Endodermal cell (in vitro differentiated cells): ENCODE measurements at regions not wholly inside any gene's neighbourhood (a gene's known extent, or its start where the extent isn't known, plus 50 kb on each side); places are given as distances from the start of the nearest gene placed in this dataset.

Experiments
- DNase-seq: peaks from one replicate; pipeline ENCODE4 v3.0.0-alpha.2; 2017
- H3K27ac ChIP-seq: 2 replicates; pipeline ENCODE4 v1.5.1; 2013; ENCODE audit warnings: mild to moderate bottlenecking, low read depth, low read length, moderate library complexity
- H3K27me3 ChIP-seq: 2 replicates; pipeline ENCODE4 v1.6.1; 2013; ENCODE audit warnings: mild to moderate bottlenecking, low read length, moderate library complexity; ENCODE audit not compliant: insufficient read depth, control insufficient read depth, poor library complexity, severe bottlenecking
- H3K36me3 ChIP-seq: 2 replicates; pipeline ENCODE4 v1.7.0; 2013; ENCODE audit warnings: mild to moderate bottlenecking, low read length, moderate library complexity; ENCODE audit not compliant: control insufficient read depth, insufficient read depth
- H3K4me1 ChIP-seq: one replicate; pipeline ENCODE4 v1.7.0; 2013; ENCODE audit warnings: low read length; ENCODE audit not compliant: control insufficient read depth, insufficient read depth
- H3K4me3 ChIP-seq: 2 replicates; pipeline ENCODE4 v1.5.1; 2013; ENCODE audit warnings: mild to moderate bottlenecking, low read length, moderate library complexity
- H3K9ac ChIP-seq: 2 replicates; pipeline ENCODE4 v1.6.1; 2013; ENCODE audit warnings: mild to moderate bottlenecking, low read length, moderate library complexity; ENCODE audit not compliant: poor library complexity, severe bottlenecking; ENCODE audit errors: extremely low read depth
- H3K9me3 ChIP-seq: 2 replicates; pipeline ENCODE4 v1.6.1; 2013; ENCODE audit warnings: mild to moderate bottlenecking, low read length, moderate library complexity; ENCODE audit not compliant: control insufficient read depth
- H3K27ac Mint-ChIP-seq: 2 replicates; pipeline ENCODE4 v1.8.0; 2020; ENCODE audit warnings: mixed read lengths
- H3K27me3 Mint-ChIP-seq: 2 replicates; pipeline ENCODE4 v1.8.0; 2021; ENCODE audit warnings: mild to moderate bottlenecking, mixed read lengths; ENCODE audit not compliant: insufficient read depth
- H3K36me3 Mint-ChIP-seq: 2 replicates; pipeline ENCODE4 v1.8.0; 2020; ENCODE audit warnings: low read depth, mixed read lengths
- H3K4me1 Mint-ChIP-seq: 2 replicates; pipeline ENCODE4 v1.8.0; 2020; ENCODE audit warnings: mixed read lengths
- H3K4me3 Mint-ChIP-seq: 2 replicates; pipeline ENCODE4 v1.8.0; 2020; ENCODE audit warnings: mild to moderate bottlenecking, moderate library complexity, mixed read lengths
- H3K9me3 Mint-ChIP-seq: 2 replicates; pipeline ENCODE4 v1.8.0; 2020; ENCODE audit warnings: mild to moderate bottlenecking, mixed read lengths
- WGBS, 2 experiments: methylation state at CpG; one replicate each; pipeline versions ENCODE4 v1.1.5 to v1.1.7; 2013; ENCODE audit warnings: missing lambda C conversion rate in 2 of 2, mixed read lengths in 1 of 2; ENCODE audit not compliant: insufficient coverage in 1 of 2, insufficient read length in 1 of 2; 5-methylcytosine and 5-hydroxymethylcytosine counted together
- TF ChIP-seq, protein P1 (sequence below): fragments of 200-600 bp; sonication (generic); conservative IDR thresholded peaks from 2 replicates; pipeline ENCODE4 v1.5.0; 2021; ENCODE audit warnings: antibody characterized with exemption, mild to moderate bottlenecking

DNA sequence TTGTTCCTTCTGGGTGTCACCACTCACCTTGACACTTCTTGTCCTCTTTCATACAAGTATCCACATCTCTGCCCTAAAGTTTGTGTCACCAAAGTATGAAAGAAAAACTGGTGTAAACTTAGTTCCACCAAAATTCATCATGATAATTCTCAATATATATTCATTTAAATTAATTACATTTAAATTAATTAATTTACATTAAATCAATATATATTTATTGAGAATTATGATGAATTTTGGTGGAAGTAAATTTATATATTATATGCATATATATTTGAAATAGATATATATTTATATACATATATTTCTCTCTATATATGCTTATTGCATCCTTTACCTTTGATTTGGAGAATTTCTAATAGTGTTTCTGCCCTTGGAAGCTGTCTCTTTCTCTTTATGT lies 828.3 kb downstream of the PDCD6IP start:
- H3K4me3 ChIP-seq, result no peak overlapping the region
- Mint-ChIP-seq H3K9me3 (peaks cover 7% of the 10 kb centered on the region), H3K27me3 (no peaks in the 10 kb centered on the region), H3K4me1 (peaks cover 3% of the 10 kb centered on the region), H3K36me3 (no peaks in the 10 kb centered on the region), H3K27ac (no peak overlapping the region), H3K4me3 (no peak overlapping the region)
- no peak overlapping the region for H3K27ac ChIP-seq
- H3K36me3 ChIP-seq, result no peaks in the 10 kb centered on the region
- no peak for DNase-seq
- H3K9ac ChIP-seq, result no peak overlapping the region
- no peaks in the 10 kb centered on the region for H3K27me3 ChIP-seq
- no peaks in the 10 kb centered on the region for H3K9me3 ChIP-seq
- TF ChIP-seq, protein P1, sequence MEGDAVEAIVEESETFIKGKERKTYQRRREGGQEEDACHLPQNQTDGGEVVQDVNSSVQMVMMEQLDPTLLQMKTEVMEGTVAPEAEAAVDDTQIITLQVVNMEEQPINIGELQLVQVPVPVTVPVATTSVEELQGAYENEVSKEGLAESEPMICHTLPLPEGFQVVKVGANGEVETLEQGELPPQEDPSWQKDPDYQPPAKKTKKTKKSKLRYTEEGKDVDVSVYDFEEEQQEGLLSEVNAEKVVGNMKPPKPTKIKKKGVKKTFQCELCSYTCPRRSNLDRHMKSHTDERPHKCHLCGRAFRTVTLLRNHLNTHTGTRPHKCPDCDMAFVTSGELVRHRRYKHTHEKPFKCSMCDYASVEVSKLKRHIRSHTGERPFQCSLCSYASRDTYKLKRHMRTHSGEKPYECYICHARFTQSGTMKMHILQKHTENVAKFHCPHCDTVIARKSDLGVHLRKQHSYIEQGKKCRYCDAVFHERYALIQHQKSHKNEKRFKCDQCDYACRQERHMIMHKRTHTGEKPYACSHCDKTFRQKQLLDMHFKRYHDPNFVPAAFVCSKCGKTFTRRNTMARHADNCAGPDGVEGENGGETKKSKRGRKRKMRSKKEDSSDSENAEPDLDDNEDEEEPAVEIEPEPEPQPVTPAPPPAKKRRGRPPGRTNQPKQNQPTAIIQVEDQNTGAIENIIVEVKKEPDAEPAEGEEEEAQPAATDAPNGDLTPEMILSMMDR, result no peak
- H3K4me1 ChIP-seq, result no peaks in the 10 kb centered on the region

DNA sequence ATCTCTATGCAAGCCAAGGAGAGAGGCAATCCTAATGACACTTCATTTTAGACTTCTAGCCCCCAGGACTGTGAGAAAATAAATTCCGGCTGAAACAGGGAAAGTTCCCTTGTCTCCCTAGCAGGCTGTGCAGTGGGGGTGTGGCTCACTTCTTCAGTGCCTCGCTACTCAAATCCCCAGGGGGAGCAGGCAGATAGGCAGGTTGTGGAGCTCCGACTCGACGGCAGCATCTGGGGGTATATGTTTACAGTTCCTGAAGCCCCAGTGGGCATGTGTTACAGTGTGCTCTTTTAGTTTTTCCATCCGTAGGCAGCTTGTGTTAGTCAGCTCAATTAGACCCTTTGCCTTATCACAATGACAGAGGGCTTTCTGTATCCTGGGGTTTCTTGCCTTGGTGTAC lies 836.5 kb downstream of the PDCD6IP start:
- Histone ChIP-seq H3K36me3 (no peaks in the 10 kb centered on the region), H3K9ac (no peak overlapping the region), H3K4me3 (no peak overlapping the region), H3K27ac (no peak overlapping the region), H3K4me1 (no peaks in the 10 kb centered on the region), H3K9me3 (peaks cover 6% of the 10 kb centered on the region), H3K27me3 (no peaks in the 10 kb centered on the region)
- H3K9me3 Mint-ChIP-seq, result peaks cover 5% of the 10 kb centered on the region
- H3K36me3 Mint-ChIP-seq, result no peaks in the 10 kb centered on the region
- no peaks in the 10 kb centered on the region for H3K4me1 Mint-ChIP-seq
- 90 to 100% methylated on average over 5 to 6 of the region's 6 CpGs for WGBS, 2 experiments
- no peak for DNase-seq
- H3K27ac Mint-ChIP-seq, result no peak overlapping the region
- TF ChIP-seq, protein P1, result no peak
- H3K4me3 Mint-ChIP-seq, result no peak overlapping the region
- no peaks in the 10 kb centered on the region for H3K27me3 Mint-ChIP-seq

DNA sequence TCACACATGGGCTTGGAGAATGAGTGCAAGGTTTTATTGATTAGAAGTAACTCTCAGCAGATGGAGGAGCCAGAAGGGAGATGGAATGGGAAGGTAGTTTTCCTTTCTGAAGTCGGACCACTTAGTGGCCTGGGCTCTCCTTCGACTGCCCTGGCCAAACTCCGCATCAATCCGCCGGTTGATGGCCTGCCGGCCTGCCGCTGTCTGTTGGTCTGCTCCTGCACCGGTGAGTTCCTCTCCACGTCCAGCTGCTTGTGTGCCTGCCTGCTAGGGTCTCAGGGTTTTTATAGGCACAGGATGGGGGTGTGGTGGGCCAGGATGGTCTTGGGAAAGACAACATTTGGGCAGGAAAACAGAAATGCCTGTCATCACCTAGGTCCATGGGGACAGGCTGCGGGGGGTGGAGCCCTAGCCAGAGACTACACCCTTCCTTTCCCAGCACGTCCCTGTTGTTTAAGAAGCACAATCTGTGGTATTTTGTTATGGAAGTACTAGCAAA lies 837.0 kb downstream of the PDCD6IP start:
- Histone ChIP-seq H3K4me3 (no peak overlapping the region), H3K4me1 (no peaks in the 10 kb centered on the region), H3K36me3 (no peaks in the 10 kb centered on the region), H3K27ac (no peak overlapping the region), H3K27me3 (no peaks in the 10 kb centered on the region), H3K9ac (no peak overlapping the region), H3K9me3 (peaks cover 6% of the 10 kb centered on the region)
- TF ChIP-seq, protein P1, result no peak
- H3K36me3 Mint-ChIP-seq, result no peaks in the 10 kb centered on the region
- no peak overlapping the region for H3K4me3 Mint-ChIP-seq
- peaks cover 5% of the 10 kb centered on the region for H3K9me3 Mint-ChIP-seq
- WGBS, 2 experiments, result 93 to 100% methylated on average over 3 to 10 of the region's 11 CpGs
- H3K4me1 Mint-ChIP-seq, result no peaks in the 10 kb centered on the region
- H3K27ac Mint-ChIP-seq, result no peak overlapping the region
- DNase-seq, result no peak
- H3K27me3 Mint-ChIP-seq, result no peaks in the 10 kb centered on the region
